ENCODE measurements at regions not wholly inside any gene's neighbourhood (a gene's known extent, or its start where the extent isn't known, plus 50 kb on each side); places are given as distances from the start of the nearest gene placed in this dataset.

DNA sequence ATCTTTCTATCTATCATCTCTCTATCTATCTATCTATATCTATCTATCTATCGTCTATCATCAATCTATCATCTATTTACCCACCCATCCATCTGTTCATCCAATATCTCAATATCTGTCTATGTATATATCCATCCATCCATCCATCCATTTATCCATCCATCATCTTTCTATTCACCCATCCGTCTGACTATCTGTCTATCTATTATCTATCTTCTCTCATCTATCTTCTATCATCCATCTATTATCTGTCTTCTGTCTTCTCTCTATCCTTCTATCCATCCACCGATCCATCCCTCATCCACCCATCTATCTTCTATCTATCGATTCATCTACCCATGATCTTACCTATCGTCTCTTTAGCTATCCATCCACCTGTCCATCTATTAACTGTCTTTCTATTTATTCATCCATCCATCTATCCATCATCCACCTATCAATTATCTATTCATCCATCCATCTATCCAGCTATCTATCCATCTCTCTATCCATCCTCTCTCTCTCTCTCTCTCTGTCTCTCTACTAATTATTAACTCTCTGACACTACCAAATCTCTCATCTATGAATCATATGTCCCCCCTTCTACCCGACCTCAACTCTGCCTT is 89.1 kb downstream of the DHCR7 start:
- TF ChIP-seq, protein P1, sequence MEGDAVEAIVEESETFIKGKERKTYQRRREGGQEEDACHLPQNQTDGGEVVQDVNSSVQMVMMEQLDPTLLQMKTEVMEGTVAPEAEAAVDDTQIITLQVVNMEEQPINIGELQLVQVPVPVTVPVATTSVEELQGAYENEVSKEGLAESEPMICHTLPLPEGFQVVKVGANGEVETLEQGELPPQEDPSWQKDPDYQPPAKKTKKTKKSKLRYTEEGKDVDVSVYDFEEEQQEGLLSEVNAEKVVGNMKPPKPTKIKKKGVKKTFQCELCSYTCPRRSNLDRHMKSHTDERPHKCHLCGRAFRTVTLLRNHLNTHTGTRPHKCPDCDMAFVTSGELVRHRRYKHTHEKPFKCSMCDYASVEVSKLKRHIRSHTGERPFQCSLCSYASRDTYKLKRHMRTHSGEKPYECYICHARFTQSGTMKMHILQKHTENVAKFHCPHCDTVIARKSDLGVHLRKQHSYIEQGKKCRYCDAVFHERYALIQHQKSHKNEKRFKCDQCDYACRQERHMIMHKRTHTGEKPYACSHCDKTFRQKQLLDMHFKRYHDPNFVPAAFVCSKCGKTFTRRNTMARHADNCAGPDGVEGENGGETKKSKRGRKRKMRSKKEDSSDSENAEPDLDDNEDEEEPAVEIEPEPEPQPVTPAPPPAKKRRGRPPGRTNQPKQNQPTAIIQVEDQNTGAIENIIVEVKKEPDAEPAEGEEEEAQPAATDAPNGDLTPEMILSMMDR (IDR thresholded peaks at IDR 0.05): no peak
- no peak for TF ChIP-seq POLR2A (IDR thresholded peaks at IDR 0.05)

All from adrenal gland (tissue), 5 donors.